Kasumi-1 (cell line): ENCODE measurements at regions not wholly inside any gene's neighbourhood (a gene's known extent, or its start where the extent isn't known, plus 50 kb on each side); places are given as distances from the start of the nearest gene placed in this dataset.

ENCODE experiments used
- DNase-seq, 2 experiments: peaks; one replicate each; lab custom pipeline; 2025; lab: John Stamatoyannopoulos, UW

- no peak for DNase-seq
Observed at GRCh38 chr3:182078316-182078715, 366.6 kb downstream of the SOX2 start.

DNA sequence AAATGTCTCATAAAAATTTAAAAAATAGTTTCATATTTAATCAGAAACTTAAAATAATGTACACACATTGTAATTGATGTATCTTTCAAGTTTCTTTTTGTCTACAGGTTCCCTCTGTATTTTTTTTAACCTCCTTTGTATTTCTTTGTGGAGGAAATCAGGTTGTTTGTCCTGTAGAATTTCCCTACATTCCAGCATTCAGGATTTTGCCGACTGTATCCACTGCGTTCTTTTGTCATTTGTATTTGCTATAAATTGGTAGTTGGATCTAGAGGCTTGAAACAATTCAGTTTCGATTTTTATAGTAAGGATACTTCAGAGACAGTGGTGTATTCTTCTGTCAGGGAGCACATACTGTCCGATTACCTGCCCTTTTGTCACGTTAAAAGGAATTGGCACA lies 367.2 kb downstream of the SOX2 start:
- DNase-seq = no peak

DNA sequence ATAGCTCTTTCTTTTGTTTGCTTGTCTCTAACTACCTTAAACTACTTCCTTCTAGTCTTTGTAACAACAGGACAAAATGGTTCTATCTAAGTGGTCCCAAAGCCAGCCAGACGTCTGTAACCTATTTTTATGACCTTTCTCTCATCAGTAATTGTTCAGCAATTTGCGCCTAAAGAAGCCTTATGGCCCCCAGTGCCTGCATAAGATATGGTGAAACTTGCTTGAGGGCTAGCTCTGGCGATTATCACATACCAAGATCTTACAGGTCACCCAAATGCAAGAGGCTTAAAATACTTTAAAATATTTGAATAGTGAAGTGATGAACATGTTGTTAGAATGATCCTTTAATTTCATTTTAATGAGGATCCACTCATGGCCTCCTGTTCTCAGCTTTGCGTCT lies 369.4 kb downstream of the SOX2 start:
- no peak for DNase-seq

DNA sequence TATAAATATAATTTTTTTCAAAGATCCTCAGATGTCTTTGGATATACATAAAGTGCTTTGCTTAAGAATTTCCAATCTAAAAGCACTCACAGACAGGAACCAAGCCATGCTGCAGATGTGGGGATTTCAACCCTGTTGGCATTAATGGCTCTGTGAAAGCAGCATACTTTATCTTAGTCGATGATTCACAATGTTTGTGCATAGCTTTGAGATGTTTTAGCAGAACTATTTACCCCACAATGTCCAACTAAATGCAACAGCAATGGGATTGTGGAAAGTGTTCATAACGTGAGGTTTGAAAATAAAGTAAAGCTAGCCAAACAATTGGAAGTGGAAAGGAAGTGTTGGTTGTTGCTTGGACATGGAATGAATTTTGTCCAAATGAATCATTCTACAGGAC lies 371.4 kb downstream of the SOX2 start:
- no peak for DNase-seq

DNA sequence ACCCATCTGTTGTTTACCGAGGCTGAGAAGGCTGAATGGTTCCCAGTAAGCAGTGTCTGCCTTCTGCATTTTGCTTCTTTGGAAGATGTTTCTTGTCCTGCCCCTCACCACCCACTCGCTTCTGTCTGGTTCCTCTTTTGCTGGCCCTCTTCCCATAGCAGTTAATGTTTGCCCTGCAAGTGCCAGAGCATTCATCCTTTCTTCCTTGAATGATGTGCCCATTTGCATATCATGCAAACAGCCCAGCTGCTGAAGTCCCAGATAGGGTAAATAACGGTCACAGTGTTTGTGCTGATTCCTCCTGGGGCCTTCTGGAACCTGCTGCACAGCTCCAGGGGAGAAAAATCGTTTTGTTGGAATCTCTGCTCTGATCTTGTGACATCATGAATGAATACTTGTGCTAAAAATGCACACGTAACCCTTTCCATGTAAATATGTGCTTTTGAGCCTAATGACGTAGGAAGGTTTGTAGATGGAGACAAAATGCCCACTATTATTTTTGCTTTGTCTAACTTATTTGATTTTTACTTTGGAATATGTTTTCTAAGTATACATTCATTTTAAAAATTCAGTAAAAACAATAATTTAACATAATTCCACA lies 381.0 kb downstream of the SOX2 start:
- peak; percentile 58 to 62 for DNase-seq

DNA sequence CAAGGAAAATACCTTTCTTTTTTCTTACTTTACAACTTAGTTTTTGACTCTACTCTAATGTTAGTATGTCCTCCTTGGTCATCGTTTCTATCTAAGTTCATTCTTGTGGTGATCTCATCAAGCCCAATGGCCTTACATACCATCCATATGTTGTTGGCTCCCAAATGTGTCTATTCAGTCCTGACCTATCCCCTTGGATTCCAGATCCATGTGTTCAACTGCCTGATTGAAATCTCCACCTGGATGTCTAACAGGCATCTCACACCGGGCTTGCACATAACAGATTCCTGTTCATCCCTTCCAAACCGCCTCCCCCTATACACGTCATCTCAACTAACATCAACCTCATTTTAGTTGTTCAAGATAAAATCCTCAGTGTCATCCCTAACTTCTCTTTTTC lies 382.6 kb downstream of the SOX2 start:
- DNase-seq = no peak

DNA sequence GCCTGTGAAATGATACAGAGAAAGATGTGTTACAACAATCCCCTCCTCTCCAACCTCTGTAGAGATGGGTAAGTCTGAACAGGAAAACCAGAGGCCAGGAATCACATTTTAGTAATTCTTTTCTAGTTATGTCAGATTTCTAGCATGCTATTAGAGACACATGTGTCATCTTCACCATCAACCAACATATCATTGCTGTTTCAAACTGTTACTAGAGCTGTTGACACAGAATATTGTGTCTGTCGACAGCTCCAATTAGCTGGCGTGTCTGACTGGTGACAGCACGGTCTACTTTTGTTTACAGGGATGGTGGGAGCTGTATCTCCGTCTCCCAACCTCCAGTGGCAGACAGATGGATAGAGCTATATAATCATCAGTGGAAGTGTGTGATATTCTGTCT lies 393.2 kb downstream of the SOX2 start:
- no peak for DNase-seq

GRCh38 chr3:182105875-182106274 lies 394.1 kb downstream of the SOX2 start:
- no peak for DNase-seq

DNA sequence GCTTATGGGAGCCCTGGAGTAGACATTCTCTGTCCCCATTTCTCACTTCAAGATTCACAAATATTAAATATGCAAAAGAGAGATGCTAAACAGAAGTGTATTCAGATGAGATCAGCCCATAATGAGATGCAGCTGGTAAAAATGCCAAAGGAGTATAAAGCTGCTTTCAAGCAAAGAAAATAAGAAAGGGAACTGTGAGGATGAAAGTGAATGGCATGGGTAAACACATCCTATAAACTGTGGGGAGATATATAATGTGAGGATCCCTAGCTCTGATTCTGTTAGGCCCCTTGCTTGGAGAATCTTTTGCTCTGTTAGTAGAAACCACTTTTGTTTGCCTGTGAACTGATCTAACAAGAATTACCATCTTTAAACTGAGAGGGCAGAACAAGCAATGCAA lies 396.6 kb downstream of the SOX2 start:
- DNase-seq = no peak

DNA sequence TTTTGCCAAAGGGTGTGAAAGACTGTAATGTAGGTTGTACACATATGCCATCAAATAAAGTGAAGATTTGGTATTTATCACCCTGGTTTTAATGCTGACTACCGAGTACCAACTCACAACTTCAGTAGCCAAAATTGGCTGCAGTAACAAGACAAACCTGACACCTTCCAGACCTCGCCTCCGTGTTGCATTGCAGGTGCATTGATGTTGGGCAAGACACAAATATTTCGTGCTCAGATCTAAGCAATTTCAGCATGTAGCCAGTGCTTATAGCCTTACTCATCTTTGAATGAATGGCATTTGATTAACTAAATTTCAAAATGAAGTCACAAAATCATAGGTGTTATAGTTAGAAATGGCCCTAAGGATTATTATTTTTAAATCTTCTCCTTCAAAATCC lies 400.2 kb downstream of the SOX2 start:
- no peak for DNase-seq

- no peak for DNase-seq
Observed at GRCh38 chr3:182115328-182116015, 403.7 kb downstream of the SOX2 start.

DNA sequence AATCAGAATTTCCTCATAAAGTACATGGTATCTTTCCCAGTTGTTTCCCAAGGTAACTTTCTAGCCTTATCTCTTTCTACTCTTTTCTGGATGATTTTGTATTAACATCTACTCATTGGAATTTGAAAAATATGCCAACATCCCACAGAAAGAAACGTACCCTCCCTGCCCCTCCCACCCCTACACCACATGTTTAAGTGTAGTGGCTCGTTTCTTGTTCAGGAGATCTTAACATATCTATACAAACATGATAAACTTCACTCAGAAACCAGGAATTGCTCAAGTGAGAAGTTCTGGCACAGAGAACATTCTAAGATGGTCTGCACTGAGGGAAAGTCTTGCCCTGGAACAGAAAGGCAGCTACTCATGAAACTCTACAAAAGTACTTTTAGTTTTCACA lies 404.7 kb downstream of the SOX2 start:
- no peak for DNase-seq

DNA sequence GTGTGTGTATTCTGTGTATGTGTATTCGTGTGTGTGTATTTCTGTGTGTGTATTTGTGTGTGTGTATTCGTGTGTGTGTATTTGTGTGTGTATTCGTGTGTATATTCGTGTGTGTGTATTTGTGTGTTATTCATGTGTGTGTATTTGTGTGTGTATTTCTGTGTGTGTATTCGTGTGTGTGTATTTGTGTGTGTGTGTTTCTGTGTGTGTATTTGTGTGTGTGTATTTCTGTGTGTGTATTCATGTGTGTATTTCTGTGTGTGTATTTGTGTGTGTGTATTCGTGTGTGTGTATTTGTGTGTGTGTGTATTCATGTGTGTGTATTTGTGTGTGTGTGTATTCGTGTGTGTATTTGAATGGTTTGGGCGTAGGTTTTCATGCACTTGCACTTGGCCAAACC lies 405.4 kb downstream of the SOX2 start:
- DNase-seq = no peak

DNA sequence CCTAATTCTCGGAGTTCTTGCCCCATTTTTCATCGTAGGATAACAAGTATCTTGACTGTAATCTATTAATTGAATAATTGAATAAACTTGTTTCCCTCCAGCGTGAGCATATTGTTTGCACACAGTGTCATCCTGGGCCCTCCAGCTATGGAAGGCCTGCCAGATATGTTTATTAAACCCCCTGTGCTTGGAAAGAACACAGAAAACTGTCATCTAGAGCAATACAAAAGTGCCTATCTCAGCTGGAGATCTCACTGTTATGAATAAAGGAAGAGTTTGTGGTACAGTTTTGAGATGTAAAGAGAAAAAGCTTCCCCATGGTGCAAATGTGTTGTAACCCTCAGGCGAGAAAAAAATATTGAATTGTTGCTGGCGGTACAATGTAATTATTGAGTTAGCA lies 405.9 kb downstream of the SOX2 start:
- DNase-seq = no peak

GRCh38 chr3:182118066-182118465 lies 406.3 kb downstream of the SOX2 start:
- no peak for DNase-seq

DNA sequence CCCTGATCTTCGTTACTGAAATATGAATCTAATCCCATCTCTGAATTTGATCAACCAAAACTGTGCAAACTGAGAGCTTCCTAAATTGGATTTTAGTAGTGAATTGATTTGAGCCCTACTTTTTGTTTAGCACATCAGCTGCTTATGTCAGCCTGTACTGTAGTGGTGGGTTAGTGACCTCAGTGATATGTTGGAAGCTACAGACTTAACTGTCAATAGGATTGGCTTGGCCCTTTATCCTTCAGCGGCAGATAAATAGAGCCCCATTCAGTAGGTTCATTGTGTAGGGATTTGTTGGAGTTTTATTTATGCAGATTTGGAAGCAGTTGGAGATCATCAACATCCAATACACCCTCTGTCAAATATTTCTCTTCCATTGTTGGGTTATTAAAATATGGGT lies 409.7 kb downstream of the SOX2 start:
- no peak for DNase-seq

DNA sequence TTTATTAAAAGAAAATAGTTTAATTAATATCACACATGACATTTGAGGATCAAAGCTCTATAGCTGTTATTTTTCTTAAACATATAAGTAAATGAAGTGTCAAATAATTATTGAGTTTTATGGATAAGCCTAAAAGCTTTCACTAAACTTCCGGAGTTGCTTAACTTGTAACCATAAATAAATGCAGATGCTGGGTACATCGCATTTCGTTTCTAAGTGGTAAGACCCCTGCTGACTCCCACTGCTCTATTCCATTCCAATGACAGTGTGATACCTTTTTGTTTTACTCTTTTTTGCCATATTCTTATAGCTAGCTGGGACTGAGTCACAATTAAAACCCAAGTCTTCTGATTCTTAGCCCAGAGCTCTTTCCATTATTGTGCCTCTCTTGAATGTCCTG lies 411.1 kb downstream of the SOX2 start:
- DNase-seq = no peak

DNA sequence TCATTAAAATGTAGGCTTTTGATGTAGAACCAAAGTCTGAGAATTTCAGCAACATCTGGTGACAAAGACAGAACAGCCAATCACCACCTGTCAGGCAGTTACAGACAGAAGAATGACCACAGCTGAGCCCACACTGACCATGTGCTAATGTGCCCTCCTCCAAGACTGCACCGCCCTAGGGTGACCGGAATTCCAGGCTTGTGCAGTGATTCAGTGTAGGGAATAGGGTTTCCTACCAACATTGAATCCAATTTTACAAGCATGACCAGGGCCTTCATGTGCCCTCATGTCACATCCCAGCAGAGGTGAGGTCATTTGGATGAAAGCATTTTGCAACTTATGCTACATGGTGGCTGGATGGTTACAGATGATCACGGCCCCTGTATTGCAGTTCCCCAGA lies 412.5 kb downstream of the SOX2 start:
- DNase-seq = no peak

GRCh38 chr3:182124716-182125115 lies 413.0 kb downstream of the SOX2 start:
- no peak for DNase-seq

DNA sequence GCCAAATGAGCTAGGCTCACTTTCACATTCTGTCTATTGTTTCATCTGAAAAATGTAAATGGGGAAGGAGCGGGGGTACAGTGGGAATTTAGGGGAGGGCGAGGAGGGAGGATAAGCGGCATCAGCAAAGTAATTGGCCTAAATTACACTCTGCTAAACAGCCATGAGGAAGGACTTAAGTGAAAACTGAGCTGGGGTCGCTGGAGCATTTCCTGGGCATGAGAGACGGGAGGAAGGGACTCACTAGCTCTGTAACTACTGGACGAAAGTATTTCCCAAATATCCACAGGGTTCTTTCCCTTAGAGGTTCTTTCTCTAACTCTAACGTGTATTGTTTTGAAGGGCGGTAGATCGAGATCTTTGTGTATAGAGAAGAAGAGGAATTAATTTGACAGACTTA lies 418.0 kb downstream of the SOX2 start:
- DNase-seq = no peak

DNA sequence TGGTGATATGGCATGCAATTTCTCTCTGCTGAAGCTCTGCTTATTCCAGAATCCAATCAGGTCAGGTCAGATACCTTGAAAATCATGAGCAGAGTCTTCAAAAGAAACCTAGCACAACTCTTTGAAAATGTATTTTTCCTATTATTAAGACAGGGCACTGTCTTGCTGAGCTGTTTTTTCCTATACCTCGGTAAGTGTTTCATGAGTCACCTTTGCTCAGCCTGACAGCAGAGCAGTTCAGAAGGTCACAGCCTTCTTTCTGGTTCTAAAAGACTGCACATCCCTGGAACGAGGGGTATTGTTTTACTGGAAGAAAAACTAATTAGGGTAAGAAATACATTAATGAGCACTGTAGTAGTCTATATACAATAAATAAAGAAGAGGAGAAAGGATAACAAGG lies 422.0 kb downstream of the SOX2 start:
- no peak for DNase-seq

GRCh38 chr3:182135056-182135455 lies 423.3 kb downstream of the SOX2 start:
- DNase-seq = no peak

DNA sequence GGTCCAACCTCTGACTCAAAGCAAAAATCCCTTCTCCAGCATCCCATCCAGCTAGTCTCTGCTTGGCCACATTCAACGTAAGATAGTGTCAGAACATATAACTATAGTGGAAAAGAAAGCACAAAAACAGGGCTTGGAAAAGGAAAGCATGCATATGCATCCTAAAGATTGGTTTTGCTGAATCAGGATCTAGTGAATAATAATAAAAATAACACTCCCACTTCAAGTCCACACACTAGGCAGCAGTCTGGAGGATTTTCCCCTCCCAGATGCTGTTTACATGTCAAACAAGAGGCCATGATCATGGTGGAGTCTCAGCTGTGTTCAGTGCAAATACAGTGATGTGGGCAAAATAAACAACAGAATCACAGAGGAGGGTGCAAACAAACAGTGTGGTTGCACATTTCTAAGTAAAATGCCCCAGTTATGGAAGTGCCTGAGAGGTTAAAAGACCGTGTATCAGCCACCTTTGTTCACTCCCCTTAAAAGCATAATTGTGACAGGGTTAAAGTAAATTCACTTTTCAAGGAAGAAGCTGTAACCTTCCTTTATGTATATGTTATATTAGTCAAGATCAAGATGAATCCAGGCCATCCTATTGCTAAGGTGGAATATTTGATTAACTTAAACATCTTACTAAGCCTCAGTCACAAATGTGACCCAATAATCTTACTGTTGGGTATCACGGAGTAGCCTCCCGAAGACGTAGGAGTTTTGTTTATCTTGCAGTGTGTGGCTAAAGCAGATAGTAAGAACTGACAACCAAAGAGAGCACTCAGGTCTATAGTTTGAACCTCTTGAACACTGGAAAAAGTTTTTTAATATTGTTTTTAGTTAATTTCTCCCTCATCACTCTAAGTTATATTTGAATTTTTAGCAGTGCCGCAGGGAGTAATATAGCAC lies 424.5 kb downstream of the SOX2 start:
- no peak for DNase-seq
